Epithelial cell of proximal tubule (primary cell): ENCODE measurements at regions not wholly inside any gene's neighbourhood (a gene's known extent, or its start where the extent isn't known, plus 50 kb on each side); places are given as distances from the start of the nearest gene placed in this dataset.

Experiments
- DNase-seq: peaks from one replicate; pipeline ENCODE4 v3.0.0-alpha.2; 2011; ENCODE audit warnings: low read depth
- H3K4me3 ChIP-seq: 2 replicates; pipeline ENCODE4 v1.5.1; 2011; ENCODE audit warnings: low read depth, mild to moderate bottlenecking, low read length
- CTCF ChIP-seq: conservative IDR thresholded peaks from 2 replicates; pipeline ENCODE4 v1.5.1; 2012; ENCODE audit warnings: low read depth, mild to moderate bottlenecking, low read length

GRCh38 chr18:47346016-47346415, 94.6 kb upstream of the SKOR2 start:
- no peak overlapping the region for H3K4me3 ChIP-seq
- no peak for DNase-seq
- no peak for TF ChIP-seq CTCF

- no peak for TF ChIP-seq CTCF
Observed at GRCh38 chr18:47345291-47345690, 93.8 kb upstream of the SKOR2 start.

GRCh38 chr18:47343291-47343690, 91.8 kb upstream of the SKOR2 start:
- no peak for DNase-seq
- no peak for TF ChIP-seq CTCF

More at GRCh38 chr18:47345291-47345690, 93.8 kb upstream of the SKOR2 start:
- no peak overlapping the region for H3K4me3 ChIP-seq
- no peak for DNase-seq

GRCh38 chr18:47342566-47342965, 91.1 kb upstream of the SKOR2 start:
- DNase-seq = no peak
- H3K4me3 ChIP-seq = no peak overlapping the region
- TF ChIP-seq CTCF = no peak

More at GRCh38 chr18:47343291-47343690, 91.8 kb upstream of the SKOR2 start:
- H3K4me3 ChIP-seq = no peak overlapping the region

- TF ChIP-seq CTCF = no peak
- H3K4me3 ChIP-seq = no peak overlapping the region
- no peak for DNase-seq
Observed at GRCh38 chr18:47341678-47342077, 90.2 kb upstream of the SKOR2 start.

- no peak for DNase-seq
- H3K4me3 ChIP-seq = no peak overlapping the region
- no peak for TF ChIP-seq CTCF
Observed at GRCh38 chr18:47334966-47335365, 83.5 kb upstream of the SKOR2 start.

GRCh38 chr18:47333926-47334635, 82.6 kb upstream of the SKOR2 start:
- no peak for TF ChIP-seq CTCF
- DNase-seq = no peak

More at GRCh38 chr18:47333926-47334635, 82.6 kb upstream of the SKOR2 start:
- no peak overlapping the region for H3K4me3 ChIP-seq
